SK-N-SH (cell line): ENCODE measurements at regions not wholly inside any gene's neighbourhood (a gene's known extent, or its start where the extent isn't known, plus 50 kb on each side); places are given as distances from the start of the nearest gene placed in this dataset.

Experiments used
- CTCF ChIA-PET: fragments of 300-600, 350-600 bp; formaldehyde crosslinking; extraction: SDS; loops from one replicate; lab custom pipeline; 2021; lab: Yijun Ruan, JAX
- POLR2A ChIA-PET: fragments of 350-600 bp; sonication (Branson Sonifier 250); formaldehyde crosslinking; extraction: SDS; loops from one replicate; lab custom pipeline; 2020; ENCODE audit warnings: antibody characterized with exemption, inconsistent platforms; lab: Yijun Ruan, JAX
- DNase-seq: peaks from one replicate; pipeline ENCODE4 v3.0.0; 2012
- H2AFZ ChIP-seq: fragments of 200-600 bp; sonication (generic); 2 replicates; pipeline ENCODE4 v1.8.1; 2016; ENCODE audit warnings: antibody characterized with exemption, mild to moderate bottlenecking, low read depth
- H3F3A ChIP-seq: fragments of 200-600 bp; sonication (generic); replicated peaks from 2 replicates; pipeline ENCODE3; 2016; ENCODE audit warnings: antibody characterized with exemption, mild to moderate bottlenecking; ENCODE audit not compliant: insufficient read depth
- H3K27ac ChIP-seq, 2 experiments: fragments of 200-500 bp in 1 of 2; fragments of 200-600 bp in 1 of 2; sonication (Bioruptor generic) in 1 of 2; sonication (generic), shearing (Covaris generic) in 1 of 2; 2 replicates each; pipeline versions ENCODE4 v1.5.1 to v1.6.1; 2014 to 2016; ENCODE audit warnings: low read depth in 2 of 2, inconsistent platforms in 1 of 2, low read length in 1 of 2, mild to moderate bottlenecking in 1 of 2, mixed read lengths in 1 of 2
- H3K27me3 ChIP-seq: fragments of 200-600 bp; sonication (generic), shearing (Covaris generic); 2 replicates; pipeline ENCODE4 v1.6.1; 2016; ENCODE audit warnings: mixed run types; ENCODE audit not compliant: insufficient read depth
- H3K36me3 ChIP-seq, 2 experiments: fragments of 200-500 bp in 1 of 2; fragments of 200-600 bp in 1 of 2; sonication (Bioruptor generic) in 1 of 2; sonication (generic) in 1 of 2; replicated peaks in 1 of 2; 2 replicates each; pipeline versions ENCODE3 to v1.5.1; 2014 to 2016; ENCODE audit warnings: low read length in 1 of 2, mild to moderate bottlenecking in 1 of 2; ENCODE audit not compliant: insufficient read depth in 2 of 2, control insufficient read depth in 1 of 2
- H3K4me1 ChIP-seq, 2 experiments: fragments of 200-500 bp in 1 of 2; fragments of 200-600 bp in 1 of 2; sonication (Bioruptor generic) in 1 of 2; sonication (generic), shearing (Covaris generic) in 1 of 2; 2 replicates each; pipeline versions ENCODE4 v1.5.1 to v1.6.1; 2014 to 2016; ENCODE audit warnings: low read depth in 1 of 2, low read length in 1 of 2, mixed run types in 1 of 2; ENCODE audit not compliant: insufficient read depth in 2 of 2, control insufficient read depth in 1 of 2
- H3K4me2 ChIP-seq: fragments of 200-600 bp; sonication (generic), shearing (Covaris generic); 2 replicates; pipeline ENCODE4 v1.6.1; 2017; ENCODE audit warnings: mixed run types
- H3K4me3 ChIP-seq, 2 experiments: fragments of 200-500 bp in 1 of 2; fragments of 200-600 bp in 1 of 2; sonication (Bioruptor generic) in 1 of 2; sonication (generic), shearing (Covaris generic) in 1 of 2; 2 replicates each; pipeline versions ENCODE4 v1.5.1 to v1.8.1; 2014 to 2016; ENCODE audit warnings: low read depth in 2 of 2, inconsistent platforms in 1 of 2, low read length in 1 of 2, mild to moderate bottlenecking in 1 of 2, mixed read lengths in 1 of 2, moderate library complexity in 1 of 2
- H3K79me2 ChIP-seq: fragments of 200-600 bp; sonication (generic); 2 replicates; pipeline ENCODE4 v1.8.1; 2017; ENCODE audit warnings: mild to moderate bottlenecking; ENCODE audit not compliant: insufficient read depth
- H3K9ac ChIP-seq: fragments of 200-600 bp; sonication (generic); 2 replicates; pipeline ENCODE4 v1.6.1; 2017; ENCODE audit warnings: mixed run types
- H3K9me2 ChIP-seq: fragments of 200-600 bp; sonication (generic); 2 replicates; pipeline ENCODE4 v1.6.1; 2017; ENCODE audit warnings: mixed run types
- H3K9me3 ChIP-seq: fragments of 200-600 bp; sonication (generic); 2 replicates; pipeline ENCODE4 v1.6.1; 2017; ENCODE audit warnings: mixed run types, mild to moderate bottlenecking, moderate library complexity
- H4K20me1 ChIP-seq: fragments of 200-600 bp; sonication (generic); 2 replicates; pipeline ENCODE4 v1.6.1; 2017; ENCODE audit warnings: mild to moderate bottlenecking, mixed run types; ENCODE audit not compliant: insufficient read depth
- ELF1 ChIP-seq: IDR thresholded peaks from 2 replicates; pipeline ENCODE4 v1.4.0; 2012
- EP300 ChIP-seq, 2 experiments: IDR thresholded peaks; 2 replicates each; pipeline versions ENCODE4 v1.4.0 to v1.6.1; 2012; ENCODE audit warnings: borderline replicate concordance in 1 of 2, low read depth in 1 of 2, low read length in 1 of 2
- EZH2phosphoT487 ChIP-seq: fragments of 200-600 bp; sonication (generic); IDR thresholded peaks from 2 replicates; pipeline ENCODE4 v1.6.1; 2017; ENCODE audit warnings: low read depth, mixed run types, mild to moderate bottlenecking, antibody characterized with exemption, moderate library complexity, borderline replicate concordance
- FOXM1 ChIP-seq: IDR thresholded peaks from 2 replicates; pipeline ENCODE4 v1.4.0; 2012; ENCODE audit warnings: low read depth, mild to moderate bottlenecking
- JUND ChIP-seq: IDR thresholded peaks from 2 replicates; pipeline ENCODE4 v1.4.0; 2012
- MXI1 ChIP-seq: IDR thresholded peaks from 2 replicates; pipeline ENCODE4 v1.6.1; 2012; ENCODE audit warnings: mild to moderate bottlenecking, low read depth, low read length, improper control_type of control experiment
- NFIC ChIP-seq: IDR thresholded peaks from 2 replicates; pipeline ENCODE4 v1.4.0; 2012; ENCODE audit warnings: borderline replicate concordance
- RCOR1 ChIP-seq: fragments of 150-350 bp; IDR thresholded peaks from 2 replicates; pipeline ENCODE4 v1.6.1; 2017; ENCODE audit warnings: antibody characterized with exemption, low read length
- REST ChIP-seq: IDR thresholded peaks from 2 replicates; pipeline ENCODE4 v1.6.1; 2012; ENCODE audit warnings: mild to moderate bottlenecking, low read depth, low read length, moderate library complexity
- SMC3 ChIP-seq: IDR thresholded peaks from 2 replicates; pipeline ENCODE4 v1.6.1; 2012; ENCODE audit warnings: low read depth, low read length, improper control_type of control experiment
- TAF1 ChIP-seq: IDR thresholded peaks from 2 replicates; pipeline ENCODE4 v1.6.1; 2012; ENCODE audit warnings: low read depth, mild to moderate bottlenecking, low read length, moderate library complexity, borderline replicate concordance
- TCF12 ChIP-seq: IDR thresholded peaks from 2 replicates; pipeline ENCODE4 v1.4.0; 2012
- YY1 ChIP-seq: IDR thresholded peaks from 2 replicates; pipeline ENCODE4 v1.4.0; 2012; ENCODE audit warnings: low read depth, mild to moderate bottlenecking
- WGBS: methylation state at CpG from one replicate; pipeline ENCODE4 v1.1.6; 2017; ENCODE audit warnings: low lambda C conversion rate; 5-methylcytosine and 5-hydroxymethylcytosine counted together
- TF ChIP-seq, protein P1 (sequence below): IDR thresholded peaks from 2 replicates; pipeline ENCODE4 v1.4.0; 2012; ENCODE audit warnings: low read depth, borderline replicate concordance
- TF ChIP-seq, protein P2 (sequence below): IDR thresholded peaks from 2 replicates; pipeline ENCODE4; 2012

- H3F3A ChIP-seq = no peaks in the 10 kb centered on the region
- no peaks in the 10 kb centered on the region for H3K9me2 ChIP-seq
- H3K4me1 ChIP-seq = no peaks in the 10 kb centered on the region
- H3K27ac ChIP-seq = no peak overlapping the region
- TF ChIP-seq EZH2phosphoT487 (no peak), SMC3 (no peak), YY1 (no peak), ELF1 (no peak), JUND (no peak), FOXM1 (no peak), TCF12 (no peak), TAF1 (no peak), NFIC (no peak), REST (no peak), EP300 (IDR thresholded peaks at IDR 0.05; ENCODE audit: borderline replicate concordance in 1 of 2, low read depth in 1 of 2, low read length in 1 of 2) (no peak), MXI1 (no peak), RCOR1 (no peak)
- TF ChIP-seq, protein P1, sequence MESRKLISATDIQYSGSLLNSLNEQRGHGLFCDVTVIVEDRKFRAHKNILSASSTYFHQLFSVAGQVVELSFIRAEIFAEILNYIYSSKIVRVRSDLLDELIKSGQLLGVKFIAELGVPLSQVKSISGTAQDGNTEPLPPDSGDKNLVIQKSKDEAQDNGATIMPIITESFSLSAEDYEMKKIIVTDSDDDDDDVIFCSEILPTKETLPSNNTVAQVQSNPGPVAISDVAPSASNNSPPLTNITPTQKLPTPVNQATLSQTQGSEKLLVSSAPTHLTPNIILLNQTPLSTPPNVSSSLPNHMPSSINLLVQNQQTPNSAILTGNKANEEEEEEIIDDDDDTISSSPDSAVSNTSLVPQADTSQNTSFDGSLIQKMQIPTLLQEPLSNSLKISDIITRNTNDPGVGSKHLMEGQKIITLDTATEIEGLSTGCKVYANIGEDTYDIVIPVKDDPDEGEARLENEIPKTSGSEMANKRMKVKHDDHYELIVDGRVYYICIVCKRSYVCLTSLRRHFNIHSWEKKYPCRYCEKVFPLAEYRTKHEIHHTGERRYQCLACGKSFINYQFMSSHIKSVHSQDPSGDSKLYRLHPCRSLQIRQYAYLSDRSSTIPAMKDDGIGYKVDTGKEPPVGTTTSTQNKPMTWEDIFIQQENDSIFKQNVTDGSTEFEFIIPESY = no peak
- TF ChIP-seq, protein P2, sequence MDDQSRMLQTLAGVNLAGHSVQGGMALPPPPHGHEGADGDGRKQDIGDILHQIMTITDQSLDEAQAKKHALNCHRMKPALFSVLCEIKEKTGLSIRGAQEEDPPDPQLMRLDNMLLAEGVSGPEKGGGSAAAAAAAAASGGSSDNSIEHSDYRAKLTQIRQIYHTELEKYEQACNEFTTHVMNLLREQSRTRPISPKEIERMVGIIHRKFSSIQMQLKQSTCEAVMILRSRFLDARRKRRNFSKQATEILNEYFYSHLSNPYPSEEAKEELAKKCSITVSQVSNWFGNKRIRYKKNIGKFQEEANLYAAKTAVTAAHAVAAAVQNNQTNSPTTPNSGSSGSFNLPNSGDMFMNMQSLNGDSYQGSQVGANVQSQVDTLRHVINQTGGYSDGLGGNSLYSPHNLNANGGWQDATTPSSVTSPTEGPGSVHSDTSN = no peak
- TF ChIP-seq, all 33 proteins: peak for 0
- no peak overlapping the region for H3K4me3 ChIP-seq
- CTCF ChIA-PET = no interaction called here
- no peaks in the 10 kb centered on the region for H3K9me3 ChIP-seq
- no peak overlapping the region for H2AFZ ChIP-seq
- H4K20me1 ChIP-seq = no peaks in the 10 kb centered on the region
- no peak for DNase-seq
- no peaks in the 10 kb centered on the region for H3K79me2 ChIP-seq
- no peaks in the 10 kb centered on the region for H3K36me3 ChIP-seq
- POLR2A ChIA-PET = no interaction called here
- WGBS = 44% methylated on average over 1 of the region's 1 CpG
- no peak overlapping the region for H3K9ac ChIP-seq
- no peak overlapping the region for H3K4me2 ChIP-seq
- no peaks in the 10 kb centered on the region for H3K27me3 ChIP-seq
These were observed 88.2 kb upstream of the SLITRK6 start for GRCh38 chr13:85887406-85887805.
